ENCODE measurements at regions not wholly inside any gene's neighbourhood (a gene's known extent, or its start where the extent isn't known, plus 50 kb on each side); places are given as distances from the start of the nearest gene placed in this dataset.

DNA sequence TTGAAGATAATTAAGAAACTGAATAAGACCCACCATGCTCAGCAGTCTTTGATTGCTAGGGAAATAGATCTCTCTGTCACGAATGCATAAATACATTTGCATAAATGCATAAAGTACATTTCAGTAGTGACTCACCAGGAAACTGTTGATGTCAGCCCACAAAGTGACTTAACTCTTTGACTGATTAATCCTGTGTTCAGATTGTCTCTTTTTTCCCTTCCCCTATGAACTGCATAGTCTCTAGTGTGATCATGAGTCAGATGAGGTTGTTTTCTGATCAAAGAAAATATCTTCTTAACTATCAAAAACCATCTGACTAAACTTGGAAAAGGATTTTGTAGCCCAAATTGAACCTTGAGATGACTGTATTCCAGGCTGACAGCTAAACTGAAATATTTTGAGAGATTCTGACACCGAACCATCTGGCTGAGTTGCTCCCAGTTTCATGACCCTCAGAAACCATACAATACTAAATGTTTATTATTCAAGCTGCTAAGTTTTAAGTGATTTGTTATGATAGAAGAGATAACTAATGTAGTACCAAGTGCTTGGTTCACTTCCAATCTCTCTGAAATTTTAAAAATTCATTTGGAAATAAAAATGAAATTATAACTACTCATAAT lies 1381.5 kb upstream of the AGA start:
- no peak for DNase-seq
- WGBS, 4 donors, result 72 to 85% (median 77%) methylated on average over 2 of the region's 2 CpGs
- Histone ChIP-seq H3K36me3 (no peaks in the 10 kb centered on the region), H3K9me3 (peaks cover 0 to 10% (median 0%) of the 10 kb centered on the region in 12 donors), H3K27ac (no peak overlapping the region), H3K4me3 (no peak overlapping the region), H3K4me1 (no peaks in the 10 kb centered on the region), H3K27me3 (no peaks in the 10 kb centered on the region)
- intact Hi-C loops (cut with DNase I), result no loop called here
- TF ChIP-seq POLR2A (IDR thresholded peaks at IDR 0.05), result no peak
- TF ChIP-seq, protein P1, sequence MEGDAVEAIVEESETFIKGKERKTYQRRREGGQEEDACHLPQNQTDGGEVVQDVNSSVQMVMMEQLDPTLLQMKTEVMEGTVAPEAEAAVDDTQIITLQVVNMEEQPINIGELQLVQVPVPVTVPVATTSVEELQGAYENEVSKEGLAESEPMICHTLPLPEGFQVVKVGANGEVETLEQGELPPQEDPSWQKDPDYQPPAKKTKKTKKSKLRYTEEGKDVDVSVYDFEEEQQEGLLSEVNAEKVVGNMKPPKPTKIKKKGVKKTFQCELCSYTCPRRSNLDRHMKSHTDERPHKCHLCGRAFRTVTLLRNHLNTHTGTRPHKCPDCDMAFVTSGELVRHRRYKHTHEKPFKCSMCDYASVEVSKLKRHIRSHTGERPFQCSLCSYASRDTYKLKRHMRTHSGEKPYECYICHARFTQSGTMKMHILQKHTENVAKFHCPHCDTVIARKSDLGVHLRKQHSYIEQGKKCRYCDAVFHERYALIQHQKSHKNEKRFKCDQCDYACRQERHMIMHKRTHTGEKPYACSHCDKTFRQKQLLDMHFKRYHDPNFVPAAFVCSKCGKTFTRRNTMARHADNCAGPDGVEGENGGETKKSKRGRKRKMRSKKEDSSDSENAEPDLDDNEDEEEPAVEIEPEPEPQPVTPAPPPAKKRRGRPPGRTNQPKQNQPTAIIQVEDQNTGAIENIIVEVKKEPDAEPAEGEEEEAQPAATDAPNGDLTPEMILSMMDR (IDR thresholded peaks at IDR 0.05), result no peak
- no peak for ATAC-seq

- Histone ChIP-seq H3K27me3 (no peaks in the 10 kb centered on the region), H3K27ac (no peak overlapping the region), H3K4me3 (no peak overlapping the region), H3K4me1 (no peaks in the 10 kb centered on the region), H3K36me3 (no peaks in the 10 kb centered on the region), H3K9me3 (no peaks in the 10 kb centered on the region)
- no peak for TF ChIP-seq POLR2A (IDR thresholded peaks at IDR 0.05)
- TF ChIP-seq, protein P1 (IDR thresholded peaks at IDR 0.05), result no peak
- ATAC-seq (no peak), DNase-seq (no peak)
- 72 to 85% (median 79%) methylated on average over 1 of the region's 1 CpG for WGBS, 4 donors
- intact Hi-C loops (cut with DNase I), result no loop called here
These were observed 1394.6 kb upstream of the AGA start for GRCh38 chr4:178836865-178837264.

DNA sequence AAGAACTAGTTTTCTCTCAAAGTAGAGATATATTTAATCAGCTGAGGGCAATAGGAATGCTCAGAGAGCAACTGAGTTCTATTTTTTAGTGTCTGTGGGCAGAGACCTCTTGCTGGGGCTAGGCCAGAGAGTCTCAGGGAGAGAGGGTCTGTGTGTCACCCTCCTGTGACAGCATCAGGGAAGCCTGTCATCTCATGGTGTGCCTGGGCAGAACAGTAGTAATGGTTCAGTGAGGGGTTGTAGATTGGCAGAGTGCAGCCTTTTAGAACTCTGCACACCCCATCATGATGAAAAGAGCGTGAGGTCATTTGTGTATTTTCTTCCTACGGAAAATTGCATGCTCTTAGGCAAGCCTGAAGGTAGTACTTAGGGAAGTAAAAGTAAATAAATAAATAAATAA lies 1396.5 kb upstream of the AGA start:
- no peak for DNase-seq
- intact Hi-C loops (cut with DNase I), result no loop called here
- no peaks in the 10 kb centered on the region for H3K4me1 ChIP-seq
- H3K36me3 ChIP-seq, result no peaks in the 10 kb centered on the region
- H3K9me3 ChIP-seq, result peaks cover 0 to 4% (median 0%) of the 10 kb centered on the region in 12 donors
- no peaks in the 10 kb centered on the region for H3K27me3 ChIP-seq
- H3K4me3 ChIP-seq, result no peak overlapping the region
- no peak overlapping the region for H3K27ac ChIP-seq
- WGBS, 4 donors, result 79 to 87% (median 82%) methylated on average over 2 of the region's 2 CpGs
- TF ChIP-seq POLR2A (IDR thresholded peaks at IDR 0.05), result no peak
- TF ChIP-seq, protein P1 (IDR thresholded peaks at IDR 0.05), result no peak
- ATAC-seq, result no peak

- ATAC-seq, result no peak
- Histone ChIP-seq H3K27ac (no peak overlapping the region), H3K9me3 (no peaks in the 10 kb centered on the region), H3K36me3 (no peaks in the 10 kb centered on the region), H3K27me3 (no peaks in the 10 kb centered on the region), H3K4me1 (no peaks in the 10 kb centered on the region), H3K4me3 (no peak overlapping the region)
- TF ChIP-seq, protein P1 (IDR thresholded peaks at IDR 0.05), result no peak
- no peak for TF ChIP-seq POLR2A (IDR thresholded peaks at IDR 0.05)
- 52 to 63% (median 57%) methylated on average over 4 of the region's 4 CpGs for WGBS, 4 donors
- intact Hi-C loops (cut with DNase I), result no loop called here
- DNase-seq, result no peak
These were observed 1414.0 kb upstream of the AGA start for GRCh38 chr4:178856139-178856800.

Measured in heart left ventricle (tissue), 16 donors.